HG02798 (cell line): ENCODE measurements at regions not wholly inside any gene's neighbourhood (a gene's known extent, or its start where the extent isn't known, plus 50 kb on each side); places are given as distances from the start of the nearest gene placed in this dataset.
"Not testable (repeated sequence)": the region's sequence is repeated elsewhere in the genome, so short reads cannot be mapped to it uniquely, and the experiment has no call there.

ENCODE experiments used
- ATAC-seq: cut with Tn5 transposase; IDR thresholded peaks from one replicate; pipeline ENCODE4 v1.9.1; 2021; ENCODE audit warnings: mild to moderate bottlenecking; ENCODE audit not compliant: unreplicated experiment, poor library complexity

DNA sequence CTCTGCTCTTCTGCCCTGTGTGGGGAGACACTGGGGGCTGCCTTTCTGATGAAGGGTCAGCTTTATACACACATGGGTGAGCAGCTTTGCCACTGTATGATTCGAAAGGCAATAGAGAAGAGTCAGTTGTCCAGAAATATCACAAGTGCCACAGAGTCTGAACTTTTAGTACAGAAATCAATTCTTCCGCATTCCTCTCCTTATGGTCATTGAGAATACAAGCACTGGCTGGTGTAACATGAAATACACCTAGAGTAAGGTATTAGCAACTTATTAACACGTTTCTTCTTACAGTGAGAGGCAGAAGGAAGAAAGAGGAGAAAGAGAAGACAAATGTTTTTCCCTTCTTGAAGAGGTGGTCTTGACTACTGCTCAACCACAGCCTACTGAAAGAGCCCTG, 579.2 kb downstream of the ZEB2 start:
- ATAC-seq = no peak

DNA sequence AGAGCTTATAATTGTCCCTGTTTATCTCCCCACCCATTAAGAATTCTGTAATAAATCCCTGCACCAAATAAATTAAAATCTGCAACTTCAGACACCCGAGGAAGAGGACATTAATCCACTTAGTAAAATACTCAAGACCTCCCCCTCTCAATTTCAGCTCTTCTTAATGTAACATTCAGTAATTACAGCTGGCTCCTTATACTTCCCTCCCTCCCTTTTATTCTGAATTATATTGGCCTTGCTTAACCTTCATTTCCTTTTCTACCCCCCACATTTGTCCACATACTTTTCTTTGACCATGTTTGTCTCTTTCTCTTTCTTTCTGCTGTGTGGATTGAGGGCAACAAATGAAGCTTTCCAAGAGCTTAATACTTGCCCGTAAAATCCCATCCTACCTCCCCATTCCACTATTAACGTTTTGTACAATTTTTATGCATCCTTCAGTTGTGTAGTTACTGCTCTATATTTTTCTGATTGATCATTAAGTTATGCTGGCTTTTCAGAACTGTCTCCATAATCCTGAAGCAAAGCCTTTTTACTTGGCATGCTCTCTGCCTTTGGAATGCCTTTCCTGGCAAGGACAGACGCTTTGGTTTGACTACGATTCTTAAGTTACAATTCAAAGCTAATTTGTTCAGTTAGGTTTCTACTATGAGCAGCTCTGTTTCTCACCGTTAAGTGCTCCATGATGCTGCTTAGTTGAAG, 580.1 kb downstream of the ZEB2 start:
- ATAC-seq = no peak

DNA sequence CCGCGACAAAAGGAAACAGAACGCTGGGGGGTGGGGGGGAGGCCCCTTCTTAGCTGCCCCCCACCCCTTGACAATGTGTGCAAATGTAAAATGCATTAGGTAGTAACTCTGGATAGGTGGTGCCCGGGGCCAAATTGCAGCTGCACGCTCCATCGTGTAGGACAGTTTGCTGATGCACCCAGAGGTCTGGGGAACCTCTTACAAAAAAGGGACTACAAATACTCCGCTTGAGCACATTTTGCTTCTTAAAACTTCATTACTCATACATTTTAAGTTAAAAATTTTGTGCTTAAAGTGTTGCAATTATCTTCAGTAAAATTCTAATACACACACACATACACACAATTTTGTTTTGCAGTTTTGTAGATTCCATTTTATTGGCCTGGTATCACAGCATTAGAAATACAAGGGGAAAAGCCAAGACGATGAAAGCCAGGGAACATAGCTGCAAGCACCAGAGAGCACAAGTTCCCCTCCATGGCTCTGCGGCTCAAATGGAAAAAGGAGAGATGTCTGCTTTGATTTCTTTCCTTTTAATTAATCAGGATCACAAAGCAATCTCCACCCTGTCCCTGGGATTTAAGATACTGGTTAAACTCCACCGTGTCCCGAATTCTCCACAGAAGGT, 582.1 kb downstream of the ZEB2 start:
- peak; percentile 12 for ATAC-seq

DNA sequence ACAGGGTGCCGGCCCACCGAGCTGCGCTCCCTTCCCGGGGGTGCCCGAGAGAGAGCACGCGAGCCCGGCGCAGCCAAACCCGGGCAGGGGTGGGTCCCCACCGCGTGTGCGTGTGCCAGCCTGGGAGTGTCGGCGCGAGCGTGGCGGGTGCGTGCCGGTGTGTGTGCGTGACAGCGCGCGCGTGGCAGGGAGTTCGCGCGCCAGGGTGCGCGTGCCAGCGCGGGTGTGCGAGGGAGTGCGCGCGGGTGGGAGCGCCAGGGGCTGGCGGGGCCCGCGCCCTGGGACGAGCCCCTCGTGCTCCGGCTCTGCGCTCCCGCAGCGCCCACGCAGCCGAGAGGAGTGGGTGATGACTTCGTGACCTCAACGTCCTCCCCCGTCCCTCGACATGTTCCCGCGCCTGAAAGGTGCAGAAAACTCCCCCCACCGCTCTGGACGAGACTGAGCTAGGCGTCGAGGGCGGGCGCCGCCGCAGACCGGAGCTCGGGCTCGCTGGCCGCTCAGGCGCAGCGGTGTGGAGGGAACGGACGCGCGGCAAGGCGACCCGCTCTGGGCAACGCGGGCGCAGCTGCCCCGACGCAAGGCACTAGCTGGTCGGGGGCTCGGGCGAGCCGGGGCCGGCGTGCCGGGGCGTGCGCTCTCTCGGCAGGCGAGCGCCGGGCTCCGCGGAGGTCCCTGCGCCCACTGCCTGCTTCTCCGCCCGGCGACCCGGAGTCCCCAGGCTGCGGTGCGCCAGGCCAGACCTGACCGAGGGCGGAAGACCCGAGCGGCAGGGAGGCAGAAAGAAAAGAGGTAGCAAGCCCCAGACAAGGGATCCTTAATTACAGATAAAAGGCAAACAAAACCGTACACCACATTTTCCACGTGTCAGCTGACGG, 582.8 kb downstream of the ZEB2 start:
- ATAC-seq = peak; percentile 65

DNA sequence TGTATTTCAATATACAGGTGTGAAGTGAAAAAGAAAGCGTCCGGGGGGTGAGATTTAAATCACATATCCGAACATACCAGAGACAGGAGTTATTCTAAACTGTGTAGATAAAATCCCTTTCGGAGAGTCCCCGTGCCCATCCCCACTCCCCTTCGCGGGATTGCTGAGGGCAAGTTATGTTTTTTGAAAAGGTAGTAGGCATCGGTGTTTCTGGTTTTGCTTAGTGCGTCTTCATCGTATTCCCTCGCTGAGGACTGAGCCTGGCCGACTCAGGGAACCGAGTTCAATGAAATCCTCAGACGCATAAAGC, 583.4 kb downstream of the ZEB2 start:
- ATAC-seq = peak; percentile 1

DNA sequence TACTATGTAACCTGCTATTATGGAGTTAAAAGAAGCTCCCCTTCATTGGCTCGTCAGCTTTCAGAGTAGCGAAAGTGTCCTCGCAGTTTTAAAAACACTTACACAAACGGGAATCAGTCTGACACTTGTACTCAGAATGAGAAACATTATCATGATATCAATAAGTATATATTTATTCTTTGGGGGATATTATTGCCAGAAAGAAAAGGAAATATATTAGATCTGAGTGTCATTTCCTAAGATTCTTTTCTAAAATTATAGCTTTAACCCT, 584.5 kb downstream of the ZEB2 start:
- no peak for ATAC-seq

DNA sequence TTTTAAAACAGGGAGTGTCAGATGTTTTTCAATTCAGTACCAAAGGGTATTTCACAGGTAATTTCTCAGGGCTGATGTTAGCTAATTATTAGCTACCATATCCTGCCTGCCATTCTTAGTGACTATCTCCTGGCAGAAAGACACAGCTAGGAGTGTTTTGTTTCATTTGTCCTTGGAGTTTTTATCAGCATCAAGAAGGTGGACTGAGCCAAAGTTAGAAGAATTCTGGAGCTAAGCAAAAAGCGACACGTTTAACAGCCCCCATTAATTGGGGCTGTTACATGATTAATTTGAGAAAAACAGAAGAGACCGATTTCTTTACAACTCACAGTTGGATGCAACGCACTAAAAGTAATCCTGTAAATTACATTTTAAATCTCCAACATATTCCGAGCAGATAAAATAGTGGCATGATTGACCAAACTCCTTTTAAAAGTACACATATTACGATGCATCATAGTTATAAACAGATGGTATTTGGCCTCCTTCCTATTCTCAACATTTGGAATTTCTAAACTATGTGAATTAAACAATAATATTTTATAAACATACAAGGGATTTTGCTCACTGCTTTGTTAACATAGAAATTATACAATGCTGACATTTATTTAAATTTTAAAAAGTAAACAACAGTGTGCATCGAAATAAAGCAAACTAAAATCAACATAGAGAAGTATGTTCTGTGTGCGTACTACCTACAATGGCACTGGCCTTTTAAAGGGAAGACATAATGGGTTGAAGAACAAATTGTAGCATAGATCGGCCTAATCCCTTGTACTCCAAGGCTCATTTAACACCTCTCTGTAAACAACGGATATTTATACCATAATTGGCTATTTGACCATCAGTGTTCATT, 585.1 kb downstream of the ZEB2 start:
- peak; percentile 43 for ATAC-seq

DNA sequence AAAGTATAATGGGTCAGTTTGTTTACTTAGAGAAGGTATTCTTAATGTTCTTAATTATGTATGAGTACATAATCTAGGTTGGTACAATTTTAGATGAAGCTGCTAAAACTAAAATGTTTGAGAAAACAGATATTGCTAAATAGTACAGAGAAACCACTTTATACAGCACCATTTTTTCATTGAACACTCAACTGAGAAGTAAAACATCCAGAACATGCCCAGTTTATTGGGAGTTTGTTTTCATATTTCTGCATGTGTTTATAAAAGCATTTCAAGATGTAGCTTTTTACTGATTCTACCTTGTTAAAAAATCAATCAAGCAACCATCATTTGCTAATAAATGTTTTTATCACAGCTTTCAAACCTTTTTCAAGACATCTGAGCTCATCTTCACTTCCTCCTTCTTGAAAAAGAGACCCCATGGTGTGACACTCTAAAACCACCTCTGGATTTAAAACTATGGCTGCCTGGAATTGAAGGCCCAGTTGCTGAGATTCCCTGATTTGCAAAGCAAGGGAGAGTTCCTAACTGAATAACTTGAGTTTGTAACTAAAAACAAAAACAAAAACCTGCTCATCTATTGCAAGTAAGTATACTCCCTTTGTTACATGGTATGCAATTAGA, 585.9 kb downstream of the ZEB2 start:
- ATAC-seq = no peak

DNA sequence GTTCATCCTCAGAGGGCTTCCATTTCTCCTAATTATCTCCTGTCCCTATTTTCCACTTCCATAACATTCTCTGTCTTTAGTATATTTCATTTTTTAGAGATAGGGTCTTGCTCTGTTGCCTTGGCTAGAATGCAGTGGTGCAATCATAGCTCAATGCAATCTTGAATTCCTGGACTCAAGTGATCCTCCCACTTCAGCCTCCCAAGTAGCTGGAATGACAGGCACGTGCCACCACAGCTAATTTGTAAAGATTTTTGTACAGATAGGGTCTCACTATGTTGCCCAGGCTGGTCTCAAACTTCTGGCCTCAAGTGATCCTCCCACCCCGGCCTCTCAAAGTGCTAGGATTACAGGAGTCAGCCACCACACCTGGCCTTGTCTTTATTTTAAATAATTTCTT, 589.0 kb downstream of the ZEB2 start:
- no peak for ATAC-seq

DNA sequence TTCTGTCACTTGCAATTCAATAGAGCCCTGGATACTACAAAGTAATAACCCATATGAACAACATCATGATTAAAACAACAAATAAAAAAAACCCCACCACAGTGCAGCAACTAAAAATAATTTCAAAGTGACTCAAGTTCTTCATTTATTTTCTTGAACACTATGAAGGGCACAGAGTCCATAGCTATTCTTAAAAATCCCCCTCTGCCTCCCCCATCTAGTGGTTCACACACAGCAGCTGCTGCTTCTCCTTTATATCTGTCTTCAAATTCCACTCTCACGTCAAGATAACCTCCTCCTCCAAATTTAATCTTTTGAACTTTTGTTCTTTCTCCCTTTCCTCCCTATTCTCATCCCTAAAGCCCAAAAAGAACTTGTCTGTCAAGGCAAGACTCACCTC, 591.3 kb downstream of the ZEB2 start:
- ATAC-seq = no peak

DNA sequence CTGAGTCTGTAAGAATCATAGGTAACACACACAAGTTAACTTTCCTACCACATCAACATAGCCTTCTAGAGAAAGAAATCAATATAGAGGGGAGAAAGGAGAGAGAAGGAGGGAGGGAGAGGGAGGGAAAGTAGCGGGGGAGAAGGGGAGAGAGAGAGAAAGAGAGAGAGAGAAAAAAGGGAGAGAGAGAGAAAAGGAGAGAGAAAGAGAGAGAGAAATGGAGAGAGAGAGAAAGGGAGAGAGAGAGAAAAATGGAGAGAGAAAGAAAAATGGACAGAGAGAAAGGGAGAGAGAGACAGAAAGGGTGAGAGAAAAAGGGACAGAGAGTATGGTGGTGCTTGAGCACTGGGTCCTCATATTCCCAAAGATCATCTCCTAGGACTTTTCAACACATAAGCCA, 591.7 kb downstream of the ZEB2 start:
- ATAC-seq = no peak

DNA sequence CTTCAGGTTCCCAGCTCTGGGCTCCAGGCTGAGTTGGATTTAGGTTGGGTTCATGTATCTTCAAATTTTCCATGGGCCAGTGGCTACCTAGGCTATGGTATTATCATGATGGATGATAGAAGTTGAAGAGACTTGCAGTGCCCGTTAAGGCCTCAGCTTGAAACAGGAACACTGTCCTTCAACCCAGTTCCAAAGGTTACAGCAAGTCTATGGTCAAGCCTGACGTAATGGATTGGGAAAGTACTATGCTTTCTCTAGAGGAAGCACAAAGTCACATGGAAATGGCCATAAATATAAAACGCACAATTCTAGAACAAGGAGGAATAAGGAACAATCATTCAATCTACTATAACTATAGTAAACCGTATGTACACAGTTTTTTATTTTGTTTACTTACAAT, 593.2 kb downstream of the ZEB2 start:
- no peak for ATAC-seq

DNA sequence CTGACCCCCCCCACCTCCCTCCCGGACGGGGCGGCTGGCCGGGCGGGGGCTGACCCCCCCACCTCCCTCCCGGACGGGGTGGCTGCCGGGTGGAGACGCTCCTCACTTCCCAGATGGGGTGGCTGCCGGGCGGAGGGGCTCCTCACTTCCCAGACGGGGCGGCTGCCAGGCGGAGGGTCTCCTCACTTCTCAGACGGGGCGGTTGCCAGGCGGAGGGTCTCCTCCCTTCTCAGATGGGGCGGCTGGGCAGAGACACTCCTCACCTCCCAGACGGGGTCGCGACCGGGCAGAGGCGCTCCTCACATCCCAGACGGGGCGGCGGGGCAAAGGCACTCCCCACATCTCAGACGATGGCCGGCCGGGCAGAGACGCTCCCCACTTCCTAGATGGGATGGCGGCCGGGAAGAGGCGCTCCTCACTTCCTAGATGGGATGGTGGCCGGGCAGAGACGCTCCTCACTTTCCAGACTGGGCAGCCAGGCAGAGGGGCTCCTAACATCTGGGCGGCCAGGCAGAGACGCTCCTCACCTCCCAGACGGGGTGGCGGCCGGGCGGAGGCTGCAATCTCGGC, 597.6 kb downstream of the ZEB2 start:
- ATAC-seq = not testable (repeated sequence)

DNA sequence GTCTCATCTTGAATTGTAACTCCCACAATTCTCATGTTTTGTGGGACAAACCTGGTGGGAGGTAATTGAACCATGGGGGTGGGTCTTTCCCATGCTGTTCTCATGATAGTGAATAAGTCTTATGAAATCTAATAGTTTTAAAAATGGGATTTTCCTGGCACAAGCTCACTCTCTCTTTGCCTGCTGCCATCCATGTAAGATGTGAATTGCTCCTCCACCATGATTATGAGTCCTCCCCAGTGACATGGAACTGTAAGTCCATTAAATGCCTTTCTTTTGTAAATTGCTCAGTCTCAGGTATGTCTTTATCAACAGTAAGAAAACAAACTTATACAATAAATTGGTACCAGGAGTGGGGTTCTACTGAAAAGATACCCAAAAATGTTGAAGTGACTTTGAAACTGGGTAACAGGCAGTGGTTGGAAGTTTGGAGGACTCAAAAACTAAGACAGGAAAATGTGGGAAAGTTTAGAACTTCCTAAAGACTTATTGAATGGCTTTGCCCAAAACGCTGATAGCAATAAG, 601.4 kb downstream of the ZEB2 start:
- no peak for ATAC-seq

DNA sequence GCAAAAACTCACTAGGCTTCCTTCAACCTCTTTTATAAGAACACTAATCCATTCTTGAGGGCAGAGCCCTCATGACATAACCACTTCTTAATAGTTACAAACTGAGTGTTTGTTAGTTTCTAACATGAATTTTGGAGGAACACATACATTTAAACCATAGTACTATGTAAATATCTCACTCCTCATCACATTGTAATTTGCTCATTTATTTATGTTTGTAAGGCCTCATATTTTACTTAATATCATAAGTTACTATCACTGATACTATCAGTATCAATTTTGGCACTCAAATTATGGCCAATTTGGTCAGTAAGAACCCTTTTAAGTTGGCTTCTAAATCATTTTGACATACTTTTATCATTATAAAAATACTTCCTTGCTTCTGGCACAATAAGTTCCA, 603.1 kb downstream of the ZEB2 start:
- ATAC-seq = no peak

DNA sequence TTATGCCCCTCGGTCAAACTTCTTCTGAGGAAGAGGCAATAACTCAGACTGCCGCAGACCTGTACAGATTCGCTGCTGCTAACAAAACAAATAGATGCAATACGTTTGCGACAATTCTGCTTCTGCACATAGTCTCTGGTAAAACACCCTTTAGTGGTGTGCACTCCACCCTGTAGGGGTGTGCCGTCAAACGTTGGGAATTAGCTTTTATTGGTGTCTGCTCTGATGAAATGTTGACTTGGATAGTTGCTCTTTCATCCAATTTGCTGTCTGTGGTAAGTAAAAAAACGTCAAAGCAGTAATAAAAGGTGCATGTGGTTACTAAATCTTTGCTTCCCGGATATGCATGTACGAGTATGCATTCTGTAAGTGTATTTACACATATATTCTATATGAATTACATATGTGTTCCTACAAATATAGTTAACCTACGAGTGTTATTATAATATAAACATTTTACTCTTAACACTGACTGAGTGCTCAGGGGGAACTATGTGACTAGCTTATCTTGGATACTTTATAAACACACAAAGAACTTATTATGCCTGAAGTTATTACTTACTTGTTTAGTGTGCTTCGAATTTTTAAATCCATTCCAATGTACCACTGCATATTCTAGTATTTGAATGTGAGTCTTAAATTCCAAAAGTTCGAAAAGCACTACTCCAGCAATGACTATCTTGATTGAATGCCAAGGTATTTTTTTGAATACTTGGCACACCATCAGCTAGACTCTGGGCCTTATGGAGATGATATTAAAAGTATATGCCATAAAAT, 610.2 kb downstream of the ZEB2 start:
- no peak for ATAC-seq

DNA sequence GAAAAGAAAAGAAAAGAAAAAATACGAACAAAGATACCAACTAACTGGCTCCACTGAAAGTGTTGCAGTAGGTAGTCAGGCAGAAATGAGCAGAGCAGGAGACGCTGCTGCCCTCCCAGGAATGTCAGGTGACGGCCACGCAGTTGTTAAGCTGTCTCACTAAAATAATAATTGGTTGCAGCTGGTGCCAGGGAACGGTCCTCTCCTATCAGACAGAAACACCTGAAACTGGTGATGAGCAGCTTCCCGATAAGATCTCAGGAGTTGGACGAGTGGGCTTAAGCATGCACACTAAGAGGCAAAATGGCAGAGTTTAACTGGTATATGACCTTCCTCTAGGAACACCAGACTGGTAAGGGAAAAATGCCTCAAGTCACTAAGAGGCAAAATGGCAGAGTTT, 611.1 kb downstream of the ZEB2 start:
- ATAC-seq = no peak

DNA sequence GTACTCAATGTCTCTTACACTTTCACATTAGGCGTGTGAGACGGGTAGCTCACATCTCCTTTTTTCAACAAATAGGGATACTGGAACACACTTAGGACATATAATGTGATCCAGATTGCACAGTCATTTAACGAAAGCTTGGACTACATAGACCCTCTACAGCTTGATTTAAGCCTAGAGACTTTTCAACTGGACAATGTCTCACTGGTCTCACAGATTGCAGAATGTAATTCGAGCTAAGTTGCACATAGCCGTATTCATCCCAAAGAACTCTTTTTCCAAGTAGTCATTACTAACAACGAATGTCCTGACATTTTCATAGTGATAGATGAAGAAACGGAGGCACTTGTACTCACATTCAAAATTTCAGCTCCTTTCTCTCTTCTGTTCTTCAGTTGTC, 612.1 kb downstream of the ZEB2 start:
- ATAC-seq = no peak

DNA sequence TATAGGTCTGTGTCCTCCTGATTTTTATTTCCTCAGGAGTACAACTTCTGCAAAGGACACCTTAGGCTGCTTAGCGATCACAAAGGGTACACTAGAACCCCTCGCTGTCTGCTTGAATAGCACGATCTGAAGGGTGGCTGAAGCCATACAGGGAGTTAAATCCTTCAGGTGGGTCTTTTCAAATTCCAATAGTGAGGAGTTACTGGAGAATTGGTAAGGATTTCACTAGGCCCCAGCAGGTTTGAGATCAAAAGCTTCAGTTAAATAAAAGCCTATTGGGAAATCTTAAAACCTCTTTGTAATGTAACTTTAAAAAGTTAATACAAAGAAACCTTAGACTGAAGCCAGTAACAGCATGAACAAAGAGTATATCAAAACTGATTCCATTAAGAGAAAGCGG, 613.1 kb downstream of the ZEB2 start:
- no peak for ATAC-seq
